CD4-positive, alpha-beta T cell (primary cell): ENCODE measurements at regions not wholly inside any gene's neighbourhood (a gene's known extent, or its start where the extent isn't known, plus 50 kb on each side); places are given as distances from the start of the nearest gene placed in this dataset.

Experiments used
- ATAC-seq: fragments of 200-7000 bp; cut with Tn5 transposase; one replicate; pipeline ENCODE4 v1.10.0; 2022; ENCODE audit warnings: mild to moderate bottlenecking; ENCODE audit not compliant: poor library complexity
- CTCF ChIA-PET: fragments of 350-600 bp; sonication (Branson Sonifier 250); formaldehyde crosslinking; loops from one replicate; lab custom pipeline; 2021; ENCODE audit warnings: antibody characterized with exemption, inconsistent platforms; lab: Charles Lee
- POLR2A ChIA-PET: fragments of 350-600 bp; sonication (Branson Sonifier 250); formaldehyde crosslinking; loops from one replicate; lab custom pipeline; 2021; ENCODE audit warnings: antibody characterized with exemption, inconsistent platforms; lab: Charles Lee
- DNase-seq, 14 experiments: peaks; one replicate each; pipeline ENCODE4 v3.0.0-alpha.2; 2013 to 2020; ENCODE audit warnings: mixed read lengths in 2 of 14
- H3K27ac ChIP-seq, 2 donors: one replicate each; pipeline versions ENCODE4 v1.5.1 to v1.7.0; 2013; ENCODE audit warnings: low read length in 2 of 2, low read depth in 1 of 2, mild to moderate bottlenecking in 1 of 2
- H3K27me3 ChIP-seq, 2 experiments: 1 replicate in 1 of 2; 2 replicates in 1 of 2; pipeline versions ENCODE4 v1.6.1 to v1.7.0; 2013; ENCODE audit warnings: low read length in 2 of 2, control low read depth in 1 of 2, mild to moderate bottlenecking in 1 of 2, moderate library complexity in 1 of 2; ENCODE audit not compliant: insufficient read depth in 2 of 2, control insufficient read depth in 1 of 2
- H3K36me3 ChIP-seq: one replicate; pipeline ENCODE4 v1.6.1; 2013; ENCODE audit warnings: low read length, control low read depth; ENCODE audit not compliant: insufficient read depth
- H3K4me1 ChIP-seq: one replicate; pipeline ENCODE4 v1.6.1; 2013; ENCODE audit warnings: low read length, control low read depth; ENCODE audit not compliant: insufficient read depth
- H3K4me3 ChIP-seq: one replicate; pipeline ENCODE4 v1.5.1; 2013; ENCODE audit warnings: mild to moderate bottlenecking, low read length, moderate library complexity
- H3K9me3 ChIP-seq, 2 experiments: 1 replicate in 1 of 2; 2 replicates in 1 of 2; pipeline versions ENCODE4 v1.6.1 to v1.7.0; 2013; ENCODE audit warnings: low read length in 2 of 2, mild to moderate bottlenecking in 2 of 2, control low read depth in 1 of 2, moderate library complexity in 1 of 2; ENCODE audit not compliant: control insufficient read depth in 1 of 2, insufficient read depth in 1 of 2
- H3K27ac Mint-ChIP-seq: one replicate; pipeline ENCODE4 v1.8.0; 2020; ENCODE audit warnings: mixed read lengths
- H3K27me3 Mint-ChIP-seq: one replicate; pipeline ENCODE4 v1.8.0; 2021; ENCODE audit warnings: mixed read lengths
- H3K36me3 Mint-ChIP-seq: one replicate; pipeline ENCODE4 v1.8.0; 2021; ENCODE audit warnings: low read depth, mixed read lengths
- H3K4me1 Mint-ChIP-seq: one replicate; pipeline ENCODE4 v1.8.0; 2021; ENCODE audit warnings: low read depth, mixed read lengths
- H3K4me3 Mint-ChIP-seq: one replicate; pipeline ENCODE4 v1.8.0; 2020; ENCODE audit warnings: mild to moderate bottlenecking, mixed read lengths
- H3K9me3 Mint-ChIP-seq: one replicate; pipeline ENCODE4 v1.8.0; 2020; ENCODE audit warnings: mixed read lengths
- intact Hi-C, 2 experiments: fragments of 100-400 bp; cut with DNase I in 1 of 2; cut with micrococcal nuclease in 1 of 2; formaldehyde crosslinking; loops; one replicate each; pipeline versions ENCODE4 v1.15.1 to v1.9.0; 2023 to 2025; cut with DNase I, micrococcal nuclease
- TF ChIP-seq, protein P1 (sequence below): fragments of 200-600 bp; IDR thresholded peaks from one replicate; pipeline ENCODE4 v1.8.0; 2022; ENCODE audit warnings: antibody characterized with exemption, mild to moderate bottlenecking

DNA sequence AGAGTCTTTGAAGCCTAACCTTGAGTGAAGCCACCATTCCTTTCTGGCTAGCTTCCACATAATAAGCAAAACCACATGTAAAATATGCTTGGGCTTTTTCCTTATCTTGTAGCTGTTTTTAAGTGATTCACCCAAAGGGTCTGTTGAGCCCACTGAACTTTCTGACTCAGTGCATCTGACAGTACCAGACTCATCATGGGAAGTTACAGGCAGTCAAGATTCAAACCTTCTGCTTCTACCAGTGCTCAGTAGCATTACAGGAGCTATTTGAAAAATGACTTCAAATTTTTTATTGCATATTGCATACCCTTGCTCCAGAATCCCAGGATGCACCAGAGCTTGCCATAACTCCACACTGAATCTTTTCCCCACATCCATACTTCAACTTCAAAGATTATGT is 87.5 kb upstream of the PTPRD start:
- Histone ChIP-seq H3K27ac (no peak overlapping the region), H3K4me1 (no peaks in the 10 kb centered on the region), H3K4me3 (no peak overlapping the region), H3K27me3 (no peaks in the 10 kb centered on the region), H3K36me3 (no peaks in the 10 kb centered on the region), H3K9me3 (peaks cover 0 to 6% of the 10 kb centered on the region in 2 experiments)
- ATAC-seq, result no peak
- no peak for DNase-seq
- Mint-ChIP-seq H3K4me1 (no peaks in the 10 kb centered on the region), H3K27ac (no peak overlapping the region), H3K27me3 (no peaks in the 10 kb centered on the region), H3K9me3 (peaks cover 17% of the 10 kb centered on the region), H3K4me3 (no peak overlapping the region), H3K36me3 (no peaks in the 10 kb centered on the region)
- CTCF ChIA-PET, result no interaction called here
- POLR2A ChIA-PET, result no interaction called here
- intact Hi-C loops, result no loop called here
- TF ChIP-seq, protein P1, sequence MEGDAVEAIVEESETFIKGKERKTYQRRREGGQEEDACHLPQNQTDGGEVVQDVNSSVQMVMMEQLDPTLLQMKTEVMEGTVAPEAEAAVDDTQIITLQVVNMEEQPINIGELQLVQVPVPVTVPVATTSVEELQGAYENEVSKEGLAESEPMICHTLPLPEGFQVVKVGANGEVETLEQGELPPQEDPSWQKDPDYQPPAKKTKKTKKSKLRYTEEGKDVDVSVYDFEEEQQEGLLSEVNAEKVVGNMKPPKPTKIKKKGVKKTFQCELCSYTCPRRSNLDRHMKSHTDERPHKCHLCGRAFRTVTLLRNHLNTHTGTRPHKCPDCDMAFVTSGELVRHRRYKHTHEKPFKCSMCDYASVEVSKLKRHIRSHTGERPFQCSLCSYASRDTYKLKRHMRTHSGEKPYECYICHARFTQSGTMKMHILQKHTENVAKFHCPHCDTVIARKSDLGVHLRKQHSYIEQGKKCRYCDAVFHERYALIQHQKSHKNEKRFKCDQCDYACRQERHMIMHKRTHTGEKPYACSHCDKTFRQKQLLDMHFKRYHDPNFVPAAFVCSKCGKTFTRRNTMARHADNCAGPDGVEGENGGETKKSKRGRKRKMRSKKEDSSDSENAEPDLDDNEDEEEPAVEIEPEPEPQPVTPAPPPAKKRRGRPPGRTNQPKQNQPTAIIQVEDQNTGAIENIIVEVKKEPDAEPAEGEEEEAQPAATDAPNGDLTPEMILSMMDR, result no peak

DNA sequence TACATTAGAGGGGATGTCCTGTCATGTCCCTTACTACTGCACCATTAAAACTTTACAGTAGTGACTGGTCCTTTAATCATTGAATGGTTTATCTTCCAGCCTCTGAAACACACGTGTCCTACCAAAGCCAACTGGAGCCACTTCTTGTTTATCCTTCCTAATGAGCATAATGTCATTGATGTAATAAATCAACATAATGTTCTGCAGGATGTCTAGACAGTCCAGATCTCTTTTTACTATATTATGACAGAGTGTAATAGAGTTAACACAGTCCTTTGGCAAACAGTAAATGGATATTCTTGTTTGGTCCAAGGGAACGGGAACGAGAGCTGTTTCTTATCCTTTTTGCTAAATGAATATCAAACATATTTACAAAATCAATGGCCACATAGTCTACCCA is 88.1 kb upstream of the PTPRD start:
- no peak for DNase-seq
- CTCF ChIA-PET, result no interaction called here
- POLR2A ChIA-PET, result no interaction called here
- intact Hi-C loops, result no loop called here
- H3K27ac ChIP-seq, result no peak overlapping the region
- H3K36me3 ChIP-seq, result no peaks in the 10 kb centered on the region
- TF ChIP-seq, protein P1, result no peak
- Mint-ChIP-seq H3K4me3 (no peak overlapping the region), H3K36me3 (no peaks in the 10 kb centered on the region), H3K4me1 (no peaks in the 10 kb centered on the region), H3K27me3 (no peaks in the 10 kb centered on the region), H3K27ac (no peak overlapping the region), H3K9me3 (peaks cover 18% of the 10 kb centered on the region)
- H3K4me1 ChIP-seq, result no peaks in the 10 kb centered on the region
- no peaks in the 10 kb centered on the region for H3K27me3 ChIP-seq
- no peak for ATAC-seq
- peaks cover 0 to 6% of the 10 kb centered on the region in 2 experiments for H3K9me3 ChIP-seq
- no peak overlapping the region for H3K4me3 ChIP-seq

DNA sequence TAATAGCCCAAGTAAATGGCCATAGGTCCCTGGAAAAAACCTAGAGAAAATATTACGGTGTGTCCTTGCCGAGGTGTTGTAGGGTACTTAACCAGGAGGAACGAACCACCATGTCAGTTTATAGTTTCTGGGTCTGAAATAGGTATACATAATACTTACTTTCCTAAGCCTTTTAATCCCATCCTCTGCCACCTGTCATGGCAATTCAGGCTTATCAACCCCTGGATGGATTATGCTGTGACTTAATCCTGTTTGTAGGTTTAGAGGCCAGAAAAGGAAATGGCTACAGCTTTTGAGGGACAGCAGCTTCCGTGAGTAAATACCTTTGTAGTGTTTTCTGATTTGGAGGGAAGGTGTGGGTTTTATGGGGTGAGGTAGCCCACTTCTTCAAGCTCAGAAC is 89.1 kb upstream of the PTPRD start:
- Mint-ChIP-seq H3K36me3 (no peaks in the 10 kb centered on the region), H3K4me1 (no peaks in the 10 kb centered on the region), H3K9me3 (peaks cover 22% of the 10 kb centered on the region), H3K4me3 (no peak overlapping the region), H3K27me3 (no peaks in the 10 kb centered on the region), H3K27ac (no peak overlapping the region)
- intact Hi-C loops, result no loop called here
- ChIA-PET POLR2A (no interaction called here), CTCF (no interaction called here)
- H3K27ac ChIP-seq, result no peak overlapping the region
- H3K9me3 ChIP-seq, result peaks cover 0 to 6% of the 10 kb centered on the region in 2 experiments
- DNase-seq (no peak), ATAC-seq (no peak)
- H3K4me3 ChIP-seq, result no peak overlapping the region
- no peaks in the 10 kb centered on the region for H3K27me3 ChIP-seq
- H3K4me1 ChIP-seq, result no peaks in the 10 kb centered on the region
- no peaks in the 10 kb centered on the region for H3K36me3 ChIP-seq
- TF ChIP-seq, protein P1, result no peak
